ENCODE measurements at regions not wholly inside any gene's neighbourhood (a gene's known extent, or its start where the extent isn't known, plus 50 kb on each side); places are given as distances from the start of the nearest gene placed in this dataset.
"Not testable (repeated sequence)": the region's sequence is repeated elsewhere in the genome, so short reads cannot be mapped to it uniquely, and the experiment has no call there.

- H2BK20ac ChIP-seq (ENCODE audit: low read length); H3K56ac ChIP-seq (replicated peaks; ENCODE audit: insufficient read length, low read depth, low read length); H3K18ac ChIP-seq (ENCODE audit: extremely low read depth, low read length); H3K4me2 ChIP-seq (ENCODE audit: insufficient read depth in 1 of 2, low read depth in 2 of 2, low read length in 2 of 2); H2AK5ac ChIP-seq (ENCODE audit: low read depth, low read length); H3K27me3 ChIP-seq (replicated peaks in 1 of 4; ENCODE audit: control insufficient read depth in 3 of 4, extremely low read depth in 1 of 4, insufficient read depth in 3 of 4, low read length in 3 of 4); H3K36me3 ChIP-seq (ENCODE audit: control insufficient read depth in 2 of 4, insufficient read depth in 4 of 4, low read length in 3 of 4); H4K5ac ChIP-seq (ENCODE audit: insufficient read length, low read depth, low read length); H3K23me2 ChIP-seq (ENCODE audit: low read depth, low read length); FAIRE-seq; H3K4ac ChIP-seq (replicated peaks; ENCODE audit: insufficient read length, low read depth, low read length); H3K9ac ChIP-seq (replicated peaks in 1 of 4; ENCODE audit: extremely low read depth in 1 of 4, low read depth in 3 of 4, low read length in 3 of 4); H4K8ac ChIP-seq (ENCODE audit: extremely low read depth, insufficient read depth, low read length); H2BK12ac ChIP-seq (ENCODE audit: low read depth, low read length); H4K91ac ChIP-seq (replicated peaks; ENCODE audit: insufficient read length, low read length); H2AFZ ChIP-seq (ENCODE audit: low read length); H2BK120ac ChIP-seq (replicated peaks; ENCODE audit: low read depth, low read length); H3K79me2 ChIP-seq (ENCODE audit: control insufficient read depth in 1 of 2, insufficient read depth in 2 of 2, low read length in 2 of 2); H2BK15ac ChIP-seq (ENCODE audit: low read length); POLR2A ChIA-PET (ENCODE audit: partially characterized antibody); CTCF ChIA-PET (ENCODE audit: partially characterized antibody); H3K4me3 ChIP-seq (ENCODE audit: extremely low read depth in 1 of 4, insufficient read depth in 2 of 4, low read depth in 3 of 4, low read length in 4 of 4); H2BK5ac ChIP-seq (ENCODE audit: low read depth, low read length); H3K14ac ChIP-seq (ENCODE audit: insufficient read length); H3K9me3 ChIP-seq (ENCODE audit: insufficient read depth in 2 of 2, low read depth in 1 of 2, low read length in 1 of 2); DNase-seq (ENCODE audit: low read depth in 1 of 2, low spot score in 2 of 2); H3K79me1 ChIP-seq (ENCODE audit: low read depth, low read length); H3K23ac ChIP-seq (ENCODE audit: insufficient read length); H3K27ac ChIP-seq (ENCODE audit: low read depth, low read length); H3K4me1 ChIP-seq (replicated peaks in 1 of 4; ENCODE audit: control insufficient read depth in 3 of 4, insufficient read depth in 4 of 4, low read length in 3 of 4); H4K20me1 ChIP-seq (replicated peaks in 1 of 2; ENCODE audit: control insufficient read depth in 1 of 2, insufficient read depth in 2 of 2, low read length in 2 of 2): not testable (repeated sequence)
- 89% methylated on average over 3 of the region's 3 CpGs; no CpG with 5 or more reads in 1 of the 2 experiments for WGBS, 2 experiments (ENCODE audit: extremely low coverage in 1 of 2, insufficient coverage in 1 of 2, insufficient read length in 1 of 2, insufficient replicate concordance in 2 of 2, low coverage in 1 of 2, low lambda C conversion rate in 2 of 2, missing lambda C conversion rate in 1 of 2)
Measured at GRCh38 chr10:118976219-118976618, 53.3 kb upstream of the NANOS1 start.

Measured in H1 (cell line).